ENCODE measurements at regions not wholly inside any gene's neighbourhood (a gene's known extent, or its start where the extent isn't known, plus 50 kb on each side); places are given as distances from the start of the nearest gene placed in this dataset.
"Not testable (repeated sequence)": the region's sequence is repeated elsewhere in the genome, so short reads cannot be mapped to it uniquely, and the experiment has no call there.

DNA sequence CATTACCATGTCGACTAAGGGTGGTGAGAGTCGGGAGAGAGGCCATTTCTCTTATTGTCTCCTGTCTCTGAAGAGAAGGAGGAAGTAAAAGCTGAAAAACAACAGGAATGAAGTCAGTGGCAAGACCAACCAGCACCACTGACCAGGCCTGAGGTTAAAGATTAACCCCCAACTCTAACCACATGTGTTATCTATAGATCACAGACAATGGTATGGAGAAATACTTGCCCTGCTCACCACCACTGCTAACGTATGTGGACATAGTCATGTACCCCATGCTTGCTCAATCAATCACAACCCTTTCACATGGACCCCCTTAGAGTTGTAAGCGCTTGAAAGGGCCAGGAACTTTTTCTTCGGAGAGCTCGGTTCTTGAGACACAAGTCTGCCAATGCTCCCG lies 690.9 kb upstream of the LMO3 start:
- CTCF ChIA-PET, result no interaction called here
- POLR2A ChIA-PET, result no interaction called here
- intact Hi-C loops (cut with micrococcal nuclease), result no loop called here
- no peak for DNase-seq (ENCODE audit: unreplicated experiment)
- no TSS peak for BruUV-seq (replicated peaks)
- Mint-ChIP-seq H3K4me1 (ENCODE audit: insufficient read depth, unreplicated experiment) (no peaks in the 10 kb centered on the region), H3K4me3 (ENCODE audit: unreplicated experiment) (no peak overlapping the region), H3K9me3 (ENCODE audit: unreplicated experiment) (peaks cover 6% of the 10 kb centered on the region), H3K36me3 (ENCODE audit: insufficient read depth, unreplicated experiment) (no peaks in the 10 kb centered on the region), H3K27me3 (ENCODE audit: insufficient read depth, unreplicated experiment) (no peaks in the 10 kb centered on the region), H3K27ac (ENCODE audit: low read depth, unreplicated experiment) (no peak overlapping the region)
- TF ChIP-seq, protein P1, sequence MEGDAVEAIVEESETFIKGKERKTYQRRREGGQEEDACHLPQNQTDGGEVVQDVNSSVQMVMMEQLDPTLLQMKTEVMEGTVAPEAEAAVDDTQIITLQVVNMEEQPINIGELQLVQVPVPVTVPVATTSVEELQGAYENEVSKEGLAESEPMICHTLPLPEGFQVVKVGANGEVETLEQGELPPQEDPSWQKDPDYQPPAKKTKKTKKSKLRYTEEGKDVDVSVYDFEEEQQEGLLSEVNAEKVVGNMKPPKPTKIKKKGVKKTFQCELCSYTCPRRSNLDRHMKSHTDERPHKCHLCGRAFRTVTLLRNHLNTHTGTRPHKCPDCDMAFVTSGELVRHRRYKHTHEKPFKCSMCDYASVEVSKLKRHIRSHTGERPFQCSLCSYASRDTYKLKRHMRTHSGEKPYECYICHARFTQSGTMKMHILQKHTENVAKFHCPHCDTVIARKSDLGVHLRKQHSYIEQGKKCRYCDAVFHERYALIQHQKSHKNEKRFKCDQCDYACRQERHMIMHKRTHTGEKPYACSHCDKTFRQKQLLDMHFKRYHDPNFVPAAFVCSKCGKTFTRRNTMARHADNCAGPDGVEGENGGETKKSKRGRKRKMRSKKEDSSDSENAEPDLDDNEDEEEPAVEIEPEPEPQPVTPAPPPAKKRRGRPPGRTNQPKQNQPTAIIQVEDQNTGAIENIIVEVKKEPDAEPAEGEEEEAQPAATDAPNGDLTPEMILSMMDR (IDR thresholded peaks at IDR 0.05; ENCODE audit: unreplicated experiment), result no peak

DNA sequence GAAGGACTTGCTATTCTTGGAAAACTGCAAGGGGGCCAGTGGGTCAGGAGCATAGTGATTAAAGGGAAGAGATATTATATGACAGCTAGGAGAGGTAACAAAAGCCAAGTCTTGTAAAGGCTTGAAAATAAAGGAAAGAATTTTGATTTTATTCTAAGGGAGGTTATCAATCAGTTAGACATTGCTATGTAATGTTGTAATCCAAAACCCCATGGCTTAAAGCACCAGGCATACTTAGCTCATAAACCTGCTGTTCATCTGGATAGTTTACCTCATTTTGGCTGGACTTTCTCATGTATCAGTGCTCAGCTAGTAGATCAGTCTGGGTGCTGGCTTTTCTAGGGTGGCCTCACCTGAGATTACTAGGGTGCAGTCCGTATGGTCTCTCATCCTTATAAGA lies 680.9 kb upstream of the LMO3 start:
- no peaks in the 10 kb centered on the region for H3K27me3 Mint-ChIP-seq (ENCODE audit: insufficient read depth, unreplicated experiment)
- peaks cover 13% of the 10 kb centered on the region for H3K9me3 Mint-ChIP-seq (ENCODE audit: unreplicated experiment)
- H3K4me3 Mint-ChIP-seq (ENCODE audit: unreplicated experiment), result no peak overlapping the region
- POLR2A ChIA-PET, result no interaction called here
- H3K27ac Mint-ChIP-seq (ENCODE audit: low read depth, unreplicated experiment), result no peak overlapping the region
- CTCF ChIA-PET, result interaction anchor here (0.9 to 1.1 kb wide), 2 partner anchors 11 to 346 kb away, joined by 4 read pairs; no protein-coding TSS in a partner anchor
- no peaks in the 10 kb centered on the region for H3K36me3 Mint-ChIP-seq (ENCODE audit: insufficient read depth, unreplicated experiment)
- intact Hi-C loops (cut with micrococcal nuclease), result no loop called here
- TF ChIP-seq, protein P1 (IDR thresholded peaks at IDR 0.05; ENCODE audit: unreplicated experiment), result no peak
- no TSS peak for BruUV-seq (replicated peaks)
- no peak for DNase-seq (ENCODE audit: unreplicated experiment)
- H3K4me1 Mint-ChIP-seq (ENCODE audit: insufficient read depth, unreplicated experiment), result no peaks in the 10 kb centered on the region

DNA sequence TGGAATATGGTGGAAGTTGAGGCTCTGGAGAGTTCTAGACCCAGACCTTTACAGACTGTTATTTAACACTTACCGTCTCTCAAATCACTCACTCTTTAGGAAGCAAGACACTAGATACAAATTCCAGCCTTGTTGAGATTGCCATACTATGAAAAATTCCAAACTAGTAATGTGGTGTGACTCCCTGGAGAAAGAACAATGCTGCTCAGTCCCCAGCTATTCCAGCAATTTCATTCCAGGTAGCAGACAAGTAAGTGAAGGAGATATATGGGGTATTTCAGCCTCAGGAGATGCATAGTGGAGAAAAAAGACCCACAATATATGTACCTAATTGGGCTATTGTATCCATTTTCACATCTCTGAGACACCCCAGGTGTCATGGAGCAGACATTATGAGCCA lies 678.9 kb upstream of the LMO3 start:
- H3K4me1 Mint-ChIP-seq (ENCODE audit: insufficient read depth, unreplicated experiment), result no peaks in the 10 kb centered on the region
- H3K27ac Mint-ChIP-seq (ENCODE audit: low read depth, unreplicated experiment), result no peak overlapping the region
- CTCF ChIA-PET, result interaction anchor here (0.9 kb wide), 1 partner anchor 78 kb away, joined by 3 read pairs; no protein-coding TSS in a partner anchor
- intact Hi-C loops (cut with micrococcal nuclease), result no loop called here
- H3K4me3 Mint-ChIP-seq (ENCODE audit: unreplicated experiment), result no peak overlapping the region
- no peaks in the 10 kb centered on the region for H3K36me3 Mint-ChIP-seq (ENCODE audit: insufficient read depth, unreplicated experiment)
- no peak for DNase-seq (ENCODE audit: unreplicated experiment)
- peaks cover 13% of the 10 kb centered on the region for H3K9me3 Mint-ChIP-seq (ENCODE audit: unreplicated experiment)
- POLR2A ChIA-PET, result no interaction called here
- no peaks in the 10 kb centered on the region for H3K27me3 Mint-ChIP-seq (ENCODE audit: insufficient read depth, unreplicated experiment)
- TF ChIP-seq, protein P1 (IDR thresholded peaks at IDR 0.05; ENCODE audit: unreplicated experiment), result no peak
- BruUV-seq (replicated peaks), result no TSS peak

DNA sequence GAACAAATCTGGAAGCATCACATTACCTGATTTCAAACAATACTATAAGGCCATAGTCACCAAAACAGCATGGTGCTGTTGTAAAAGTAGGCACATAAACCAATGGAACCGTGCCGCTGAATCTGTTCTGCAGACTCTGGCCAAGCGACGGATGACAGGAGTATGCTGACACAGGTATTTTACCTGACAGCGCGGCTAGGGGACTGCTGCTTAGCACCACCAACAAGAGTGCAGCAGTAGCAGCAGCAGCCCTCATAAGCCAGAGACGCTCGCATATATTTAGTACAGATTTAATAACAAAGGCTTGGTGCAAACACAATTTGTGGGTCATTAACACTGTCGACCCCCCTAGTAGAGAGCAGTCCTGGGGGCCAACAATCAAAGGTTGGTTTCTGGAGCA lies 677.6 kb upstream of the LMO3 start:
- Mint-ChIP-seq H3K4me1 (ENCODE audit: insufficient read depth, unreplicated experiment) (no peaks in the 10 kb centered on the region), H3K4me3 (ENCODE audit: unreplicated experiment) (no peak overlapping the region), H3K27me3 (ENCODE audit: insufficient read depth, unreplicated experiment) (no peaks in the 10 kb centered on the region), H3K36me3 (ENCODE audit: insufficient read depth, unreplicated experiment) (no peaks in the 10 kb centered on the region), H3K9me3 (ENCODE audit: unreplicated experiment) (peaks cover 6% of the 10 kb centered on the region), H3K27ac (ENCODE audit: low read depth, unreplicated experiment) (no peak overlapping the region)
- CTCF ChIA-PET, result no interaction called here
- intact Hi-C loops (cut with micrococcal nuclease), result no loop called here
- DNase-seq (ENCODE audit: unreplicated experiment), result no peak
- BruUV-seq (replicated peaks), result no TSS peak
- TF ChIP-seq, protein P1 (IDR thresholded peaks at IDR 0.05; ENCODE audit: unreplicated experiment), result no peak
- POLR2A ChIA-PET, result no interaction called here

DNA sequence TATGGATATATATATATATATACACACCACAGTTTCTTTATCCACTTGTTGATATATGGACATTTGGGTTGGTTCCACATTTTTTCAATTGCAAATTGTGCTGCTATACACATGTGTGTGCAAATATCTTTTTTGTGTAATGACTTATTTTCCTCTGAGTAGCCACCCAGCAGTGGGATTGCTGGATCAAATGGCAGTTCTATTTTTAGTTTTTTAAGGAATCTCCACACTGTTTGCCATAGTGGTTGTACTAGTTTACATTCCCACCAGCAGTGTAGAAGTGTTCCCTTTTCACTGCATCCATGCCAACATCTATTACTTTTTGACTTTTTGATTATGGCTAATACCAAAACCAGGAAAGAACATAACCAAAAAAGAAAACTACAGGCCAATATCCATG lies 676.2 kb upstream of the LMO3 start:
- H3K27me3 Mint-ChIP-seq (ENCODE audit: insufficient read depth, unreplicated experiment); BruUV-seq (replicated peaks); CTCF ChIA-PET; H3K4me3 Mint-ChIP-seq (ENCODE audit: unreplicated experiment); POLR2A ChIA-PET; H3K36me3 Mint-ChIP-seq (ENCODE audit: insufficient read depth, unreplicated experiment); H3K27ac Mint-ChIP-seq (ENCODE audit: low read depth, unreplicated experiment); DNase-seq (ENCODE audit: unreplicated experiment); H3K9me3 Mint-ChIP-seq (ENCODE audit: unreplicated experiment); H3K4me1 Mint-ChIP-seq (ENCODE audit: insufficient read depth, unreplicated experiment); intact Hi-C loops (cut with micrococcal nuclease): not testable (repeated sequence)
